Epithelial cell of esophagus (primary cell): ENCODE measurements at regions not wholly inside any gene's neighbourhood (a gene's known extent, or its start where the extent isn't known, plus 50 kb on each side); places are given as distances from the start of the nearest gene placed in this dataset.

ENCODE experiments used
- DNase-seq: peaks from one replicate; pipeline ENCODE4 v3.0.0; 2010; ENCODE audit warnings: low read depth
- H3K4me3 ChIP-seq: 2 replicates; pipeline ENCODE4 v1.5.1; 2011; ENCODE audit warnings: mild to moderate bottlenecking, low read length, control low read depth
- TF ChIP-seq, protein P1 (sequence below): IDR thresholded peaks from 2 replicates; pipeline ENCODE4 v1.5.1; 2011; ENCODE audit warnings: low read depth, mild to moderate bottlenecking, low read length, control low read depth, inconsistent platforms; ENCODE audit not compliant: insufficient read depth; ENCODE audit errors: missing control alignments

GRCh38 chr15:57820119-57820518 is 113.6 kb downstream of the POLR2M start:
- H3K4me3 ChIP-seq: no peak overlapping the region
- DNase-seq: peak; percentile 58
- TF ChIP-seq, protein P1, sequence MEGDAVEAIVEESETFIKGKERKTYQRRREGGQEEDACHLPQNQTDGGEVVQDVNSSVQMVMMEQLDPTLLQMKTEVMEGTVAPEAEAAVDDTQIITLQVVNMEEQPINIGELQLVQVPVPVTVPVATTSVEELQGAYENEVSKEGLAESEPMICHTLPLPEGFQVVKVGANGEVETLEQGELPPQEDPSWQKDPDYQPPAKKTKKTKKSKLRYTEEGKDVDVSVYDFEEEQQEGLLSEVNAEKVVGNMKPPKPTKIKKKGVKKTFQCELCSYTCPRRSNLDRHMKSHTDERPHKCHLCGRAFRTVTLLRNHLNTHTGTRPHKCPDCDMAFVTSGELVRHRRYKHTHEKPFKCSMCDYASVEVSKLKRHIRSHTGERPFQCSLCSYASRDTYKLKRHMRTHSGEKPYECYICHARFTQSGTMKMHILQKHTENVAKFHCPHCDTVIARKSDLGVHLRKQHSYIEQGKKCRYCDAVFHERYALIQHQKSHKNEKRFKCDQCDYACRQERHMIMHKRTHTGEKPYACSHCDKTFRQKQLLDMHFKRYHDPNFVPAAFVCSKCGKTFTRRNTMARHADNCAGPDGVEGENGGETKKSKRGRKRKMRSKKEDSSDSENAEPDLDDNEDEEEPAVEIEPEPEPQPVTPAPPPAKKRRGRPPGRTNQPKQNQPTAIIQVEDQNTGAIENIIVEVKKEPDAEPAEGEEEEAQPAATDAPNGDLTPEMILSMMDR: no peak

DNA sequence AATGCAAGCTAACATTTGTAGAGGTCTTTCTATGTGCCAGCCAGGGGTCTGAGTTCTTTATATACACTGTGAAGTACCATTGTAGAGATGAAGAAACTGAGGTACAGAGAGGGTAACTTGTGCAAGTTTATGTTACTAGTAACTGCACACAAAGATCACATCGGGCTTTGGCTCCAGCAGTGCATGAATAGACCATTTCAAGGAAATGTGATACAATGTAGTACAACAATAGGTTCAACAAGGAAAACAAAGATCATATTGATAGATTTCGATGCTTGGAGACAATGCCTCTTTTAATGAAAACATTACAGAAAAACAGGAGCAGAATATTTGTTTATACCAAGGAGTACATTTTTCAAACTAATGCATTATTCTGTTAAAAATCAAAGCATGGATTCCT is 115.3 kb downstream of the POLR2M start:
- no peak overlapping the region for H3K4me3 ChIP-seq
- no peak for DNase-seq
- TF ChIP-seq, protein P1: no peak

DNA sequence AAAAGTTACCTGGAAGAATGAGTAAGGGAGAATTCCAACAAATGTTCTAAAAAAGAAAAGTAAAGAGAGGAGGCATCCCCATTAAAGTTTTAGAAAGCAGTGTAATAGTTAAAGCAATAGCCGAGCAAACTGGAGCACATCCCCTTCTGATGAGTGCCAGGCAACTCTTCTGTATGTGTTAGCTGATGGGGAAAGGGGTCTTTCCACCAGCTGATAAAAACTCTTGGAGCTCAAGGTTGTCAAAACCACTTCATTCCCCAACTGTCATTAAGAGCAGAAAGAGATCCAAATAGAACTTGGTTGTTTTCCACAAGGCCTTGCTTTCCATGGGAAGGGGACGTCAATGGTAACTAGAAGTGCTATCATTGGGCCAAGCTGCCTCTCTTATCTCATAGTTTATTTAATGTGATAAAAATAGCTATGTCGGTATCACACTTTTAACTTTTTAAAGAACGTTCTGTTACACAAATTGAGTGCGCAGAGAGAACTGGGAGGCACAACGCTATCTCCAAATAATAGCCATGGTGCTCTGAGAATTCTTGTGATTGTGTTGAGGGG is 116.9 kb downstream of the POLR2M start:
- no peak for DNase-seq
- H3K4me3 ChIP-seq: no peak overlapping the region
- TF ChIP-seq, protein P1: no peak

DNA sequence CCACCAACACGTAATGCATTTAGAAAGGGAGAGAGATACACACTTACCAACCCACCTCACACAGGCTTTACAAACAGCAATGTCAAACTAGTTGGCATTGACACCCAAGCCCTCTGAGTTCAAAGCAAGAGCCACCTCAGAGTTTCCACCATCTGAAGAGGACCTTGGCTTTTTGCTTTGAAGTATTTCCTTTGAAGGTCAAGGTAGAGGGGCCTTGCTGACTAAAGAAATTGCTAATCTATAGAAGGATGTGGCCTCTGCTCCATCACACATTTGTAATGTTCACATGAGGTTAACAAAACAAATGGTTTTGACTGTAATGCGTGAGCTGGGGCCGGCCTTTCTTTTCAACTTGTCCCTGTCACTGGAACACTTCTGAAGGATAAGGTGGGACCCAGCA is 117.7 kb downstream of the POLR2M start:
- no peak overlapping the region for H3K4me3 ChIP-seq
- TF ChIP-seq, protein P1: no peak
- no peak for DNase-seq

GRCh38 chr15:57827021-57827420 is 120.5 kb downstream of the POLR2M start:
- peak; percentile 9 for DNase-seq
- TF ChIP-seq, protein P1: no peak
- no peak overlapping the region for H3K4me3 ChIP-seq

- TF ChIP-seq, protein P1: no peak
These were observed 121.5 kb downstream of the POLR2M start for GRCh38 chr15:57827971-57828370.

DNA sequence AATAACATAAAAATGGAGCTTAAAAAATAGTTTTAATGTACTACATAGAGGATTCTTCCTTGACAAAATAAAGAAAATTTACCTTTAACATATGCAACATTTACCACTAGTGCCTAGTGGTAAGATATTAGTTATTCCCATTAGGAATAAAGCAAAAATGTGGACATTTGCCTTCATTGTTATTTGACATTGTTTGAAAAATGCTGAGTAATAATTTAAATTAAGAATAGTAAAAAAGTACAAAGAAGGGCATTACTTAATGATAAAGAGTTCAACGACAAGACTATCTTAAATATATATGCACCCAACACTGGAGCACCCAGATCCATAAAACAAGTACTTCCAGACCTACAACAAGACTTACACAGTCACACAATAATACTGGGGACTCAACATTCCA is 125.7 kb downstream of the POLR2M start:
- no peak for DNase-seq
- TF ChIP-seq, protein P1: no peak
- H3K4me3 ChIP-seq: no peak overlapping the region

More at GRCh38 chr15:57827971-57828370, 121.5 kb downstream of the POLR2M start:
- no peak for DNase-seq
- no peak overlapping the region for H3K4me3 ChIP-seq
